ENCODE measurements at regions not wholly inside any gene's neighbourhood (a gene's known extent, or its start where the extent isn't known, plus 50 kb on each side); places are given as distances from the start of the nearest gene placed in this dataset.

DNA sequence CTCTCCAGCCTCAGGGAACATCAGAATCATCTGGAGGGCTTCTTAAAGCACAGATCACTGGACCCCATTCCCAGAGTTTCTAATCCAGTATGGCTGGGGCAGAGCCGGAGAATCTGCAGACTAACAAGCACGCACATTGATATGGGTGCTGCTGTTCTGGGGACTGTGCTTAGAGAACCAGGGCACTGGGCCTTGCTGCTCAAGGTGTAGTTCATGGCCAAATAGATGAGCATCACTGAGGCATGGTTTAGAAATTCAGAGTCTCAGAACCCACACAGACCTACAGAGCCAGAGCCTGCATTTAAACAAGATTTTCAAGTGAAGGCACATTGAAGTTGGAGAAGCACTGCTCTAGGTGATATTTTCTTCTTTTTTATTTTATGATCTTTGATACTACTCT is 376.8 kb upstream of the PHF14 start:
- Histone ChIP-seq H3K9me3 (ENCODE audit: control insufficient read depth, insufficient read depth, low read length) (no peaks in the 10 kb centered on the region), H3K4me3 (ENCODE audit: low read depth, low read length) (no peak overlapping the region), H3K4me1 (ENCODE audit: control insufficient read depth, insufficient read depth, low read length) (no peaks in the 10 kb centered on the region), H3K27me3 (ENCODE audit: control insufficient read depth, insufficient read depth, low read length) (no peaks in the 10 kb centered on the region), H3K36me3 (ENCODE audit: control insufficient read depth, insufficient read depth, low read length) (no peaks in the 10 kb centered on the region), H3K27ac (ENCODE audit: low read depth, low read length) (no peak overlapping the region)
- no peak for DNase-seq (ENCODE audit: low read depth in 4 of 6, low spot score in 6 of 6)
- WGBS (ENCODE audit: insufficient coverage): 100% methylated on average over 2 of the region's 2 CpGs

DNA sequence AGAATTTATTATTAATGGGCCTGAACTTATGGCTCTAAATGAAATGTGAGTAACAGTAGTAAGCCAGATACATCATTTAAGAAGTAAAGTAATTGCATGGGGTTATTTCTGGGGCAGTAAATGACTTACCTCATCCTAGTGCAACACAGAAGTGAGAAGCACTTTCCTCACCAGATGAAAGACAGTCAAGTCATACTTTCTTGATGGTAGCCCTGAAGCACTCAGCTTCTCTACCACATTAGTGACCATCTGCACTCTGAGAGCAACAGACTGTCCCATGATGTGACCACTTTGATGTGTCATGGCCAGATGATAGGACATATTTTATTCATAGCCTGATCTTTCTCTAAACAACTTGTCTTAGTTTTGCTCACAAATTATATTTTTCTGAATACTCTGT is 369.5 kb upstream of the PHF14 start:
- Histone ChIP-seq H3K27me3 (ENCODE audit: control insufficient read depth, insufficient read depth, low read length) (no peaks in the 10 kb centered on the region), H3K9me3 (ENCODE audit: control insufficient read depth, insufficient read depth, low read length) (no peaks in the 10 kb centered on the region), H3K4me3 (ENCODE audit: low read depth, low read length) (no peak overlapping the region), H3K27ac (ENCODE audit: low read depth, low read length) (no peak overlapping the region), H3K36me3 (ENCODE audit: control insufficient read depth, insufficient read depth, low read length) (no peaks in the 10 kb centered on the region), H3K4me1 (ENCODE audit: control insufficient read depth, insufficient read depth, low read length) (no peaks in the 10 kb centered on the region)
- DNase-seq (ENCODE audit: low read depth in 4 of 6, low spot score in 6 of 6): no peak

DNA sequence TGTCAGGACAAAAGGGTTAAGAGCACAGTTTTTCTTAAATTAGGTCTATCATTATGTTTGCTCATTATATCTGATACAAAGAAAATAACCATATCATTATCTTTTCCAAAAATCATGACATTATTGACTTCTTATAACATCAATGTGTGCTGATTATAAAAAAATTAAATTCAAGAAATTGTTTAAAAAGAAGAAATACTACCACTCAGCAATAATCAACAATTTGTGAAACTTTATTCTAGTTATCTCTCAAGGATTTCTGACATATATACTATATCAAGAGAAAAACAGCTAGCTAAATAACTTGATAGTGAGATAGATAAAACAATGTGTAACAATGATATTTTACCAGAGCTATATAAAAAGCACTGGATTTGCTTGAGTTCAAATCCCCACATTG is 360.7 kb upstream of the PHF14 start:
- no peak overlapping the region for H3K4me3 ChIP-seq (ENCODE audit: low read depth, low read length)
- no peaks in the 10 kb centered on the region for H3K9me3 ChIP-seq (ENCODE audit: control insufficient read depth, insufficient read depth, low read length)
- H3K27me3 ChIP-seq (ENCODE audit: control insufficient read depth, insufficient read depth, low read length): no peaks in the 10 kb centered on the region
- H3K4me1 ChIP-seq (ENCODE audit: control insufficient read depth, insufficient read depth, low read length): no peaks in the 10 kb centered on the region
- no peak overlapping the region for H3K27ac ChIP-seq (ENCODE audit: low read depth, low read length)
- no peaks in the 10 kb centered on the region for H3K36me3 ChIP-seq (ENCODE audit: control insufficient read depth, insufficient read depth, low read length)
- no peak for DNase-seq (ENCODE audit: low read depth in 4 of 6, low spot score in 6 of 6)

DNA sequence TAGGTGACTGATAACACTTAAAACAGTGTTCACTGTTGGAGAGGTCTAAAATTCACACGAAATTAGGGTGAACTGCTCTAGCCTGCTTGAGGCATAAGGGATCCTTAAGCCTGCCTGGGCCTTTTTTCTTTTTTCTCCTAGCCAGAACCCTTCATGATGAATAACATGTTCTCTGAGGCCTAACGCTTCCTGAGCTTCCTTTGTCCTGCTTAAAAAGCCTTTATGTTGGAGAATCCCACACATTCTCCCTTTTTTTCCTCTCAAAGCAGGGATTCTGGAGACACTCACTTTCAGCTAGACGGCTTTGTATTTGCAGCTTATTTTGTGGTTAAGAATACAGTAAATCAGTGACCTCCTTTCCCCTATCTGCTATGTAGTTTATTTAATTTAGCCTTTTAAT is 354.7 kb upstream of the PHF14 start:
- 0% methylated on average over 1 of the region's 3 CpGs for WGBS (ENCODE audit: insufficient coverage)
- Histone ChIP-seq H3K27ac (ENCODE audit: low read depth, low read length) (no peak overlapping the region), H3K4me3 (ENCODE audit: low read depth, low read length) (no peak overlapping the region), H3K27me3 (ENCODE audit: control insufficient read depth, insufficient read depth, low read length) (no peaks in the 10 kb centered on the region), H3K36me3 (ENCODE audit: control insufficient read depth, insufficient read depth, low read length) (no peaks in the 10 kb centered on the region), H3K4me1 (ENCODE audit: control insufficient read depth, insufficient read depth, low read length) (no peaks in the 10 kb centered on the region), H3K9me3 (ENCODE audit: control insufficient read depth, insufficient read depth, low read length) (no peaks in the 10 kb centered on the region)
- DNase-seq (ENCODE audit: low read depth in 4 of 6, low spot score in 6 of 6): peak in 2 of 6 donors; percentile 25 to 32

DNA sequence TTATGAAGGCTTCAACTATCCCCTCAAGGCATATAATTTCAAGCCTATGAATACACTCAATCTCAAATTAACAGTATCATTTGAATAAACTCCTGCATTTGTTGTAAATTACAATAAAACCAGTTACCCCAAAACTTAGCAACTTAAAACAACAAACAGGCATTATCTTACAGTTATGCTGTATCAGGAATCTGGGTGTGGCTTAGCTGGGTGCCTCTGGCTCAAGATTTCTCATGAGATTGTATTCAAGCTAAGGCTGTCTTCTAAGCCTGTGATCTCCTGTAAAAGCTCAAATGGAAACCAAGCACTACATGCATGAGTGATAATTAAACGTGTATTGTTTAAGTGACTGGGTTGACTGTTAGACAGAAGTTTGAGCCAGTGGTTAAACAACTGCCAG is 341.0 kb upstream of the PHF14 start:
- H3K9me3 ChIP-seq (ENCODE audit: control insufficient read depth, insufficient read depth, low read length): no peaks in the 10 kb centered on the region
- H3K4me3 ChIP-seq (ENCODE audit: low read depth, low read length): no peak overlapping the region
- no peak overlapping the region for H3K27ac ChIP-seq (ENCODE audit: low read depth, low read length)
- H3K27me3 ChIP-seq (ENCODE audit: control insufficient read depth, insufficient read depth, low read length): no peaks in the 10 kb centered on the region
- no peak for DNase-seq (ENCODE audit: low read depth in 4 of 6, low spot score in 6 of 6)
- WGBS (ENCODE audit: insufficient coverage): no CpG with 5 or more reads among the region's 1 CpG
- no peaks in the 10 kb centered on the region for H3K36me3 ChIP-seq (ENCODE audit: control insufficient read depth, insufficient read depth, low read length)
- H3K4me1 ChIP-seq (ENCODE audit: control insufficient read depth, insufficient read depth, low read length): no peaks in the 10 kb centered on the region

DNA sequence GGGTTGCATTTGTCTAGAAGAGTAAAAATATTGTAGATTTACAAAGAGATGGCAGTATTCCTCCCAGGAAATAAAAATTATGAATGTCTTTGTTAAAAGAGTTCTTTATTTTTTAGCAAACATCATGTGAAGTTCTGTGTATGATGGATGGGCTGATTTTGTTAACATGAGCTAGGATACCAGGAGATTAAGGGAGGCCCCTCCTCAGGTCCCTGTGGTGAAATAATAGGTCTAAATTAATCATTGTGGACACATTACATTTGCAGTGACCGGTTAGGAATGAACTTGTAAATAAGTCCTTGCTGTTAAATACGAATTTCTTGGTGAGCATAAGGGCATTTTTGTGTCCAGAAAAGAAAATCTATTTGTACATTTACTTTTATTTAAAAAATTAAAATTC is 339.4 kb upstream of the PHF14 start:
- no peaks in the 10 kb centered on the region for H3K9me3 ChIP-seq (ENCODE audit: control insufficient read depth, insufficient read depth, low read length)
- no peaks in the 10 kb centered on the region for H3K4me1 ChIP-seq (ENCODE audit: control insufficient read depth, insufficient read depth, low read length)
- H3K4me3 ChIP-seq (ENCODE audit: low read depth, low read length): no peak overlapping the region
- no CpG with 5 or more reads among the region's 2 CpGs for WGBS (ENCODE audit: insufficient coverage)
- no peak overlapping the region for H3K27ac ChIP-seq (ENCODE audit: low read depth, low read length)
- no peak for DNase-seq (ENCODE audit: low read depth in 4 of 6, low spot score in 6 of 6)
- H3K27me3 ChIP-seq (ENCODE audit: control insufficient read depth, insufficient read depth, low read length): no peaks in the 10 kb centered on the region
- H3K36me3 ChIP-seq (ENCODE audit: control insufficient read depth, insufficient read depth, low read length): no peaks in the 10 kb centered on the region

DNA sequence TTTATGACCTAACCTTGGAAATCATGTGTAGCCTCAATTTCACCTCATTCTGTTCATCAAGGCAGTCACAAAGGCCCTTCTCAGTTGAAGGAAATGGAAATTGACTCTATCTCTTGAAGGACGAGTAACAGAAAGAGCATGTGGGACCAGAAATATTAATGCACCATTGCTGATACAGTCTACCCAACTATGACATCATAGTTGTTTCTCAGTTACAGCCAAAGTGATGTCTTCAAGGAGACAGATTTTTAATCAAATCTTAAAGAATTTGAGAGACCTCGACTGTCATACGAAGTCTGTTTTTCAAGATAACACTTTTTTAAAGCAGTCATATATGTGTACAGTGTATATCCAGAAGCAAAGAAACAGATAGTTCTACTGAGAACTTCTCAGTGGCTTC is 335.7 kb upstream of the PHF14 start:
- no peak for DNase-seq (ENCODE audit: low read depth in 4 of 6, low spot score in 6 of 6)
- WGBS (ENCODE audit: insufficient coverage): no CpG with 5 or more reads among the region's 3 CpGs
- peaks cover 1% of the 10 kb centered on the region for H3K9me3 ChIP-seq (ENCODE audit: control insufficient read depth, insufficient read depth, low read length)
- H3K4me1 ChIP-seq (ENCODE audit: control insufficient read depth, insufficient read depth, low read length): no peaks in the 10 kb centered on the region
- H3K27me3 ChIP-seq (ENCODE audit: control insufficient read depth, insufficient read depth, low read length): no peaks in the 10 kb centered on the region
- no peak overlapping the region for H3K27ac ChIP-seq (ENCODE audit: low read depth, low read length)
- H3K36me3 ChIP-seq (ENCODE audit: control insufficient read depth, insufficient read depth, low read length): no peaks in the 10 kb centered on the region
- no peak overlapping the region for H3K4me3 ChIP-seq (ENCODE audit: low read depth, low read length)

DNA sequence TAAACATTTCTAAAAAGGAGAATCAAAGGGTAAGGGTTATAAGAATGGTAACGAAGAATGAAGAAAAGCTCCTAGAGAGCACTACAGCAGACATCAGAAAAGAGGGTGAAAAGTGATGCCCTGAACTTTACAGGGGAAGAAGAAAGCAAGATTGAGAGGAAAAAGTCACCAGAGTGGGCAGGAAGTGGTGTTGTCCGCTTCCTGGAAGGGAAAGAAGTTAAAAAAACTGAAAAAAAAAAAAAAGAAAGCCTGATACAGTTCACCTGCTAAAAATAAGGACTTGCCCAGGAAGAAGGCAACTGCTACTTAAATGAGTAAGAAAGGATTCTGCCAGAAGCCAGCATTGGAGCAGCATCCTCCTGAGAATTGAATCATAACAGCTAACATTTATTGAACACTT is 330.1 kb upstream of the PHF14 start:
- no peak for DNase-seq (ENCODE audit: low read depth in 4 of 6, low spot score in 6 of 6)
- Histone ChIP-seq H3K27ac (ENCODE audit: low read depth, low read length) (no peak overlapping the region), H3K27me3 (ENCODE audit: control insufficient read depth, insufficient read depth, low read length) (no peaks in the 10 kb centered on the region), H3K36me3 (ENCODE audit: control insufficient read depth, insufficient read depth, low read length) (no peaks in the 10 kb centered on the region), H3K4me3 (ENCODE audit: low read depth, low read length) (no peak overlapping the region), H3K9me3 (ENCODE audit: control insufficient read depth, insufficient read depth, low read length) (peaks cover 1% of the 10 kb centered on the region), H3K4me1 (ENCODE audit: control insufficient read depth, insufficient read depth, low read length) (no peaks in the 10 kb centered on the region)
- 90% methylated on average over 2 of the region's 2 CpGs for WGBS (ENCODE audit: insufficient coverage)

DNA sequence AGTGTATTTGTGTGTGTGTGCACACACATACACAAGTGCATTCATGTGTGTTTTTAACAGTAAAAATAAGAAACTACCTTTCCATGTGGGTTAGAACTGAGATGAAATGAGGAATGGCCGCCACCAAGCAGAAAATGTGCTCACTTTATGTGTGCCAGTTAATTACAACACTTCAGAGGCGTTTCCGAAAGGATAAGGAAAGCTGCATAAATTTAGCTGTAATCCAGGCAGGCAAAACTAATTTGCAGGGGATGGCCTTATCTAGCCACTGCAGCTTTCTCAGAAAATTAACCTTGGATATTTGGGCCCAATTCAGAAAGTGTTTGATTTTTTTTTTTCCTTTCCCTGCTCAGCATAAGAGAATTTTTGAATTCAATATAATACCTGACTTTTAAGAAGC is 328.8 kb upstream of the PHF14 start:
- peaks cover 1% of the 10 kb centered on the region for H3K9me3 ChIP-seq (ENCODE audit: control insufficient read depth, insufficient read depth, low read length)
- H3K27me3 ChIP-seq (ENCODE audit: control insufficient read depth, insufficient read depth, low read length): no peaks in the 10 kb centered on the region
- 34% methylated on average over 3 of the region's 3 CpGs for WGBS (ENCODE audit: insufficient coverage)
- no peaks in the 10 kb centered on the region for H3K36me3 ChIP-seq (ENCODE audit: control insufficient read depth, insufficient read depth, low read length)
- no peak overlapping the region for H3K27ac ChIP-seq (ENCODE audit: low read depth, low read length)
- peak in 2 of 6 donors; percentile 45 to 60 for DNase-seq (ENCODE audit: low read depth in 4 of 6, low spot score in 6 of 6)
- H3K4me3 ChIP-seq (ENCODE audit: low read depth, low read length): no peak overlapping the region
- H3K4me1 ChIP-seq (ENCODE audit: control insufficient read depth, insufficient read depth, low read length): no peaks in the 10 kb centered on the region

DNA sequence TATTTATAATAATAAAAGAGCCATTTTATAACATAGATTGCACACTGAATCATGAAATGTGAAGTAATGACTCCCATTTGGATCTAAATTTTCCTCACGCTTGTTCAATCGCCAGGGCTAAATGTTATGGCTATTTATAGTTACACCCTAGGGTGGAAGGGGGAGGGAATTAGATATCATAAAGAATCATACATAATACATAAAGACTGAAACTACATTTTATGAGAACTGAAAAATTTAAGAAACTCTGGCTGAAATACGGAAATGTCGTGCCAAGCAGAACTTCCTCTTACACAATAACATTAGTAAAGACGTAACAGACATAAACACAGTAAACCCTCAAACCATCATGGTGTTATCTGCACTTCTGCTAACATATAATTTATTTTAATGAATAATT is 327.5 kb upstream of the PHF14 start:
- peak in 1 of 6 donors; percentile 64 for DNase-seq (ENCODE audit: low read depth in 4 of 6, low spot score in 6 of 6)
- WGBS (ENCODE audit: insufficient coverage): no CpG with 5 or more reads among the region's 5 CpGs

DNA sequence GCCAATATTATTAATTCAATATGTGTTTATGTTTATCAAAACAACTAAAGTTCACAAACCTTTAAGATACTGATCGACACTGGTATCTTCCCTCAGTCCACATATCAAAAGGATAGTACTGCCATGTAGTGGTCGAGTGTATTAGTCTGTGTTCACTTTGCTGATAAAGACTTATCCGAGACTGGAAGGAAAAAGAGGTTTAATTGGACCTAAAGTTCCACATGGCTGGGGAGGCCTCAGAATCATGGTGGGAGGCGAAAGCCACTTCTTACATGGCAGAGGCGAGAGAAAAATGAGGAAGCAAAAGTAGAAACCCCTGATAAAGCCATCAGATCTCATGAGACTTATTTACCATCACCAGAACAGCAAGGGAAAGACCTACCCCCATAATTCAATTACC is 325.4 kb upstream of the PHF14 start:
- no peaks in the 10 kb centered on the region for H3K4me1 ChIP-seq (ENCODE audit: control insufficient read depth, insufficient read depth, low read length)
- H3K27me3 ChIP-seq (ENCODE audit: control insufficient read depth, insufficient read depth, low read length): no peaks in the 10 kb centered on the region
- H3K27ac ChIP-seq (ENCODE audit: low read depth, low read length): no peak overlapping the region
- 100% methylated on average over 1 of the region's 5 CpGs for WGBS (ENCODE audit: insufficient coverage)
- no peaks in the 10 kb centered on the region for H3K36me3 ChIP-seq (ENCODE audit: control insufficient read depth, insufficient read depth, low read length)
- no peaks in the 10 kb centered on the region for H3K9me3 ChIP-seq (ENCODE audit: control insufficient read depth, insufficient read depth, low read length)
- no peak overlapping the region for H3K4me3 ChIP-seq (ENCODE audit: low read depth, low read length)
- no peak for DNase-seq (ENCODE audit: low read depth in 4 of 6, low spot score in 6 of 6)

More for the DNA sequence above, 327.5 kb upstream of the PHF14 start:
- Histone ChIP-seq H3K9me3 (ENCODE audit: control insufficient read depth, insufficient read depth, low read length) (peaks cover 1% of the 10 kb centered on the region), H3K4me1 (ENCODE audit: control insufficient read depth, insufficient read depth, low read length) (no peaks in the 10 kb centered on the region), H3K36me3 (ENCODE audit: control insufficient read depth, insufficient read depth, low read length) (no peaks in the 10 kb centered on the region), H3K27ac (ENCODE audit: low read depth, low read length) (no peak overlapping the region), H3K27me3 (ENCODE audit: control insufficient read depth, insufficient read depth, low read length) (no peaks in the 10 kb centered on the region), H3K4me3 (ENCODE audit: low read depth, low read length) (no peak overlapping the region)
